Nephron (organoid): ENCODE measurements at regions not wholly inside any gene's neighbourhood (a gene's known extent, or its start where the extent isn't known, plus 50 kb on each side); places are given as distances from the start of the nearest gene placed in this dataset.

Experiments
- H3K27ac Mint-ChIP-seq, 3 experiments: 2 replicates each; pipeline ENCODE4 v1.8.0; 2020; ENCODE audit warnings: mixed read lengths in 3 of 3, mild to moderate bottlenecking in 2 of 3, moderate library complexity in 1 of 3
- H3K27me3 Mint-ChIP-seq: 2 replicates; pipeline ENCODE4 v1.8.0; 2021; ENCODE audit warnings: low read depth, mild to moderate bottlenecking, moderate library complexity, mixed read lengths
- H3K36me3 Mint-ChIP-seq: 2 replicates; pipeline ENCODE4 v1.8.0; 2020; ENCODE audit warnings: low read depth, mixed read lengths
- H3K4me1 Mint-ChIP-seq: 2 replicates; pipeline ENCODE4 v1.8.0; 2020; ENCODE audit warnings: mixed read lengths
- H3K4me3 Mint-ChIP-seq, 3 experiments: 2 replicates each; pipeline ENCODE4 v1.8.0; 2020; ENCODE audit warnings: mild to moderate bottlenecking in 3 of 3, mixed read lengths in 3 of 3, moderate library complexity in 2 of 3
- H3K9me3 Mint-ChIP-seq: 2 replicates; pipeline ENCODE4 v1.8.0; 2020; ENCODE audit warnings: mixed read lengths
- CTCF ChIP-seq, 3 experiments: fragments of 200-600 bp; sonication (generic); IDR thresholded peaks; one replicate each; pipeline ENCODE4 v1.5.0; 2021; ENCODE audit warnings: antibody characterized with exemption in 3 of 3; ENCODE audit not compliant: unreplicated experiment in 3 of 3

GRCh38 chr5:84590629-84591028 lies 205.9 kb upstream of the EDIL3 start:
- Mint-ChIP-seq H3K27ac (no peak overlapping the region), H3K4me3 (no peak overlapping the region), H3K36me3 (no peaks in the 10 kb centered on the region), H3K9me3 (no peaks in the 10 kb centered on the region), H3K27me3 (no peaks in the 10 kb centered on the region), H3K4me1 (no peaks in the 10 kb centered on the region)
- no peak for TF ChIP-seq CTCF (IDR thresholded peaks at IDR 0.05; ENCODE audit: unreplicated experiment in 3 of 3)

GRCh38 chr5:84589926-84590325 lies 205.2 kb upstream of the EDIL3 start:
- H3K4me1 Mint-ChIP-seq, result no peaks in the 10 kb centered on the region
- no peak overlapping the region for H3K4me3 Mint-ChIP-seq
- H3K36me3 Mint-ChIP-seq, result no peaks in the 10 kb centered on the region

GRCh38 chr5:84585218-84585617 lies 200.5 kb upstream of the EDIL3 start:
- no peak overlapping the region for H3K4me3 Mint-ChIP-seq
- H3K27ac Mint-ChIP-seq, result no peak overlapping the region
- H3K27me3 Mint-ChIP-seq, result no peaks in the 10 kb centered on the region
- H3K36me3 Mint-ChIP-seq, result no peaks in the 10 kb centered on the region
- H3K4me1 Mint-ChIP-seq, result no peaks in the 10 kb centered on the region
- H3K9me3 Mint-ChIP-seq, result no peaks in the 10 kb centered on the region
- TF ChIP-seq CTCF (IDR thresholded peaks at IDR 0.05; ENCODE audit: unreplicated experiment in 3 of 3), result no peak

More at GRCh38 chr5:84589926-84590325, 205.2 kb upstream of the EDIL3 start:
- Mint-ChIP-seq H3K27me3 (no peaks in the 10 kb centered on the region), H3K27ac (no peak overlapping the region), H3K9me3 (no peaks in the 10 kb centered on the region)
- TF ChIP-seq CTCF (IDR thresholded peaks at IDR 0.05; ENCODE audit: unreplicated experiment in 3 of 3), result no peak

DNA sequence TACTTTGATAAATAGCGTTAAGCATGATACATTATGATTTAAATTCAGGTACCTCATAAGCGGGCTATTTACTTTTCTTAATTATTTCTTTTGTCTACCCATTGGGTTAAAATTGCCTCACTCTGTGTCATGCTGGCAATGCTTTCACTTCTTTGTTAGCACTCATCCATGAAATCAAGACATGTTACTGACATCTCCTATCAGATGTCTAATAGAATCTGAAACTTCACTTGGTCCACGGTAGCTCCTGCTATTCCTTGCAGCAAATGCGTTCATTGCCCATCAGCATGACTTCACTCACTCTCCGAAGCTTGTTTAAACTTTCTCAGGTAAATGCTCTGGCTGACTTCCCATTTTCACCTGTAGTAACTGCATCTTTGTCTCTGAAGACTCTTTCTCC lies 193.5 kb upstream of the EDIL3 start:
- no peaks in the 10 kb centered on the region for H3K9me3 Mint-ChIP-seq
- no peaks in the 10 kb centered on the region for H3K4me1 Mint-ChIP-seq

DNA sequence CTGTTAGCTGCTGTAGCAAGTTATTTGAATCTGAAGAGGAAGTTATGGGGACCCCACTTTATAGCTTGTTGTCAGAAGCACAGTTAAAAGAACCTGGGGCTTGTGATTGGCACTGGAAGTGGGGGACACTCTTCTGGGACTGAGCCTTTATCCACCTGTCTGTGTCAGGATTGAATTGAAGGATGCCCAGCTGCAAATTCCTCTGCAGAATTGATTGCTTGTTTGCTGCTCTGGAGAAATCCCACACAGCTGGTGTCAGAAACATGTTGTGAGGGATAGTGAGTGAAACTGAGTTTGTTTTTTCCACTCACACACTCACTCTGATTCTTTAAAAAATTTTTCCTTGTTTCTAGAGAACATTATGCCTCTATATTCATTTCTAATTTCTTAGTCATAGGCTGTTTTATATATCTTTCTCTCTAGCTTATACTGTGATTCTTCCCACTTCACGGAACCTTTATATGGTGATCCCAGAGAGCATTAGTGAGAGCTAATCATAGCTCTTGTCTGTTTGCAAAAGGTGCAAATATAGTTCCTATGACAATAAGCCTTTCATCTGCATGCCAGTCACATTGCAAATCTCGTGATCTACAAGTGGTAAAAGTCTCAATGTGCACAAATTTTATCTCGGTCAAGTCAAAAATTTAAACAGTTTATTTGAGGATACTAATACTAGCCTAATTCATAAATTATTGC lies 188.5 kb upstream of the EDIL3 start:
- H3K4me1 Mint-ChIP-seq, result no peaks in the 10 kb centered on the region
- no peaks in the 10 kb centered on the region for H3K9me3 Mint-ChIP-seq
- no peaks in the 10 kb centered on the region for H3K27me3 Mint-ChIP-seq
- H3K36me3 Mint-ChIP-seq, result no peaks in the 10 kb centered on the region
- no peak overlapping the region for H3K4me3 Mint-ChIP-seq
- no peak overlapping the region for H3K27ac Mint-ChIP-seq
- no peak for TF ChIP-seq CTCF (IDR thresholded peaks at IDR 0.05; ENCODE audit: unreplicated experiment in 3 of 3)

More for the DNA sequence above, 193.5 kb upstream of the EDIL3 start:
- Mint-ChIP-seq H3K36me3 (no peaks in the 10 kb centered on the region), H3K4me3 (no peak overlapping the region), H3K27ac (no peak overlapping the region), H3K27me3 (no peaks in the 10 kb centered on the region)
- TF ChIP-seq CTCF (IDR thresholded peaks at IDR 0.05; ENCODE audit: unreplicated experiment in 3 of 3), result no peak

DNA sequence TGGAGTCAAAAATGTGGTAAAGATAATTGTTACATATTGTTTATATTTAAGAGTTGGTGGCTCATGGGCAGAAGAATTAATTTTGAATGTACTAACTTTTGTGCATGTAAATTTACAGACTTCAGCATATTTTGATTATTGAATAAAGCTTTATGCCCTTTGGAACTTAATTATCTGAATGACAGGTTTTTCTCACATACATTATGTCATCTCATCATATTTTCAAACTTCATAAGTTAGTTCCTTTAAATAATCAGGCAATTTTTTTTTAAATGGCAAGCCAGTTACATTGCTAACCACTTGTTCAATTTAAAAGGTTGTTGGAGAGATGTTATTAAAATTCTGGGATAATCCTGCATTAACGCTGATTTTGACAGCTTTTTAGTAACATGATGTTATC lies 184.6 kb upstream of the EDIL3 start:
- no peaks in the 10 kb centered on the region for H3K9me3 Mint-ChIP-seq

More for the DNA sequence above, 184.6 kb upstream of the EDIL3 start:
- H3K4me3 Mint-ChIP-seq, result no peak overlapping the region
- peaks cover 4% of the 10 kb centered on the region for H3K4me1 Mint-ChIP-seq
- H3K27me3 Mint-ChIP-seq, result no peaks in the 10 kb centered on the region
- TF ChIP-seq CTCF (IDR thresholded peaks at IDR 0.05; ENCODE audit: unreplicated experiment in 3 of 3), result no peak
- H3K36me3 Mint-ChIP-seq, result no peaks in the 10 kb centered on the region
- H3K27ac Mint-ChIP-seq, result no peak overlapping the region
